HG02973 (cell line): ENCODE measurements at regions not wholly inside any gene's neighbourhood (a gene's known extent, or its start where the extent isn't known, plus 50 kb on each side); places are given as distances from the start of the nearest gene placed in this dataset.
"Not testable (repeated sequence)": the region's sequence is repeated elsewhere in the genome, so short reads cannot be mapped to it uniquely, and the experiment has no call there.

Experiments
- ATAC-seq: cut with Tn5 transposase; IDR thresholded peaks from one replicate; pipeline ENCODE4 v1.9.1; 2021; ENCODE audit warnings: moderate library complexity; ENCODE audit not compliant: unreplicated experiment

- no peak for ATAC-seq
Measured at GRCh38 chr14:55891692-55892091, 226.5 kb upstream of the PELI2 start.

- no peak for ATAC-seq
Measured at GRCh38 chr14:55892906-55893305, 225.3 kb upstream of the PELI2 start.

- no peak for ATAC-seq
Measured at GRCh38 chr14:55893705-55894104, 224.5 kb upstream of the PELI2 start.

GRCh38 chr14:55897031-55897430, 221.2 kb upstream of the PELI2 start:
- no peak for ATAC-seq

GRCh38 chr14:55898938-55899337, 219.3 kb upstream of the PELI2 start:
- ATAC-seq = no peak

DNA sequence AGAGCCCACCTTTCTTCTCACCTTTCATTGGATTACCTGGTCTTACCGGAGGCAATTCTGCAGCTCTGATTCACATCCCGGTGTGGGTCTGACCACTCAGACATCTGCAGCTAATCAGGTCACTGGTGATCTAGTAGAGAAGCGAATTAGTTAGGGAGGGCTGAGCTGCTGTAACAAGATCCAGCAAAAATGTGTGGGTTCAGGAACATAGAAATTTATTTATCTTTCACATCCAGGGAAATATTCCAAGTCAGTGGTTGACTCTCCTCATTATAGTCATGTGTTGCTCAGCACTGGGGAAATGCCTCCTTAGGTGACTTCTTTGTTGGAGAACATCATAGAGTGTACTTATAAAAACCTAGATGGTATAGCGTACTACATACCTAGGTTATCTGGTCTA, 218.7 kb upstream of the PELI2 start:
- no peak for ATAC-seq

- ATAC-seq = no peak
Measured at GRCh38 chr14:55900749-55901148, 217.5 kb upstream of the PELI2 start.

GRCh38 chr14:55901291-55901690, 216.9 kb upstream of the PELI2 start:
- no peak for ATAC-seq

DNA sequence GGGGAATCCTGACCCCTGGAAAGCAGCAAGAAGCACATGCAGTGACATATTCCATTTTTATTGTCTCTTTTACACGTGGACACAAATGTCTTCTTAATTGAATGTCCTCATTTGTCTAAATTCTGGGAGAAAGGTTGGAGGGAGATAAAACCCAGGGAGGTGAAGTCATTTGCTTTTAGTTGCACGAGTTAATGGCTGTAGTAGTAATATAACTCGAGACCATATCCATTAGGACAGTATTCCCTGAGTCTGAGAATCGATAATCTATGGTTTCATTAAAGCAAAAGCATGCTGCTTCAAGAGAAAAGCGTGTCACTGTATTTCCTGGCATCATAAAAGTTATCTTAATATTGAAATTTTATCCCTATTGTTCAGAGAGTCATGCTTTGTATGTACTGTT, 216.0 kb upstream of the PELI2 start:
- no peak for ATAC-seq

GRCh38 chr14:55904086-55904485, 214.1 kb upstream of the PELI2 start:
- ATAC-seq = no peak

GRCh38 chr14:55908106-55908505, 210.1 kb upstream of the PELI2 start:
- no peak for ATAC-seq

DNA sequence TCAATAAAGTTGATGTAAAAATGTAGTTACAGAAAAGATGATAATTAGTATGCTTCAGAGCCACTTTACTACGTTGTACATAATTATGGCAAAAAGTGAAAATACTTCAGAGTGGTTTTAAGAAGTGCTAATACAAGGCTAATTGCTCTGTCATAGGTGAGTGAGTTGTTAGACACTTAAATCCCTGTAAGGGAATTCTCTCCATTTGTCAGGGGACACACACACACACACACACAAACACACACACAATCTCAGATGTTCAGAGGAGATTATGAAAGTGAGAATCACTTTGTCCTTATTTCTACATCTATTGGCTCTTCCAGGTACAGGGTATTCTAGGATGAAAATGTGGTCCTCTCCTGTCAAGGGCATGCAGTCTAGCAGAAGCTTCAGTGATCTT, 208.3 kb upstream of the PELI2 start:
- ATAC-seq = no peak

DNA sequence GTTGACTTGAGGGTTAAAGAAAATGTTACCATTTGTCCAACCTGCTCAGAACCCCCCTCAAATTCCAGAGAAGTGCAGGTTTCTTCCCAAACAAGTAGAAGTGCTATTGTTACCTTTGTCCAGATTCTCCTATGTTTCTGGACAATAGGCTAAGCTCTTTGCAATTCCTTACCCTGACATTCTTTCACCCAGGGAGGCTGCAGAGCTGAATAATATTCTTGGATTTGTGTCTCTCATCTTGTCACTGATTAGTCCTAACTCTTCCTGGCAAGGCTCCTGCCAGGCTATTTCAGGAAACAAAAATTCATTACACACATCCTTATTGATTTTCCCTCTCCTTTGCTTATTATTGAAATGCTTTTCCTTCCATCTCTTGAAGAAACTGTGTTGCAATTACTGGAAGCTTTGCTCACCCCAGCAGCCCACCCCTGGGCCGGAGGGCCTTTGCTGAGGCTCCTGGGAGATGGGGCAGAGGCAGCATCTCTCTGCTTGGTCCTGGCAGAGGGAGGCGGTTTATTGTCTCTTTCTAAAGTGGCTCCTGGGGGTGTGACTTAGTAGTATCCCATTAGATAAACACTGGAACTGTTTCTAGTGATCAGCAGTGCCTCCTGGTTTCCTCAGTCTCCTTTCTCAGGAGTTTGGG, 207.5 kb upstream of the PELI2 start:
- no peak for ATAC-seq

DNA sequence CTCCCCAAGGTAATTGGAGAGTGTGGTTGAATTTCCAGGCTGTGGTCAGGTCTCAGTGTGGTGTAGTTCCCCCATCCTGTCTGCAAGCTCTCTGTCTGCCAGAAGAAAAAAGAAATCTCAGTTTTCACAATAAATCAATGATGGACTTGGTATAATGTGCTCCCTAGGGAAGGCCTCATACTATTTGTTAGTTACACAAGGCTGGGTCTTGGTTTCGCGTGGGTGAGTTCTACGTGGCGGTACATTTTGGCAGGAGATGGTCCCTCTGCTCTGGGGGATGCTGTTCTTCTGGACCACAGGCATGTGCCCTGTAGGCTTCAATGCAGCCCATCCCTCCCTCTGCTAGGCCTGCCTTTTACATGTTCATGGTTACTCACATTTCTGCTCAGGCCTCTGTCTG, 206.4 kb upstream of the PELI2 start:
- no peak for ATAC-seq

GRCh38 chr14:55912344-55912743, 205.9 kb upstream of the PELI2 start:
- no peak for ATAC-seq

- ATAC-seq = no peak
Measured at GRCh38 chr14:55913324-55914025, 204.7 kb upstream of the PELI2 start.

DNA sequence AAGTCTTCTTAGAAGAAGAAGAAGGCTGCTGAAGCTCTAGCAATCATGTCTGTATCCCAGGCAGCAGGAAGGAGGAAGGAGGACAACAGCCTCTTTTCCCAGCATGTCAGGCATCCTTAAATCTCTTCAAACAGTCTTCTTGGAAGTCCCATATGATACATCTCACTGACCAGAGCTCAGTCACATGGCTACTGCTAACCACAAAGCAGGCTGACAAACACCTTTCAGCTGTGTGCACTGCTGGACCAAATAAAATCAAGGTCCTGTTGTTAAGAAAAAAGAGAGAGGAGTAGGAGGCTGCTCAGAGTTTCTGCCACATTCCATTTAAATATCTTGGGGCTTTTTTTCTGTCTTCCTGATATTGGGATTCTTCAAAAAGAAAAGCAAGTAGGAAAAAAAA, 203.4 kb upstream of the PELI2 start:
- no peak for ATAC-seq

GRCh38 chr14:55915456-55915855, 202.8 kb upstream of the PELI2 start:
- no peak for ATAC-seq

DNA sequence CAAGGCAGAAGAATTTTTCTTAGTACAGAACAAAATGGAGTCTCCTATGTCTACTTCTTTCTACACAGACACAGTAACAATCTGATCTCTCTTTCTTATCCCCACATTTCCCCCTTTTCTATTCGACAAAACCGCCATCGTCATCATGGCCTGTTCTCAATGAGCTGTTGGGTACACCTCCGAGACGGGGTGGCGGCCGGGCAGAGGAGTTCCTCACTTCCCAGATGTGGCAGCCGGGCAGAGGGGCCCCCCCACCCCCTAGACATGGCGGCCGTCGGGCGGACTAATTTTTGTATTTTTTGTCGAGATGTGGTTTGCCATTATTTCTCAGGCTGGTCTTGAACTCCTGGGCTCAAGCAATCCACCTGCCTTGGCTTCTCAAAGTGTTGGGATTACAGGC, 198.4 kb upstream of the PELI2 start:
- not testable (repeated sequence) for ATAC-seq

- no peak for ATAC-seq
Measured at GRCh38 chr14:55921511-55921910, 196.7 kb upstream of the PELI2 start.

DNA sequence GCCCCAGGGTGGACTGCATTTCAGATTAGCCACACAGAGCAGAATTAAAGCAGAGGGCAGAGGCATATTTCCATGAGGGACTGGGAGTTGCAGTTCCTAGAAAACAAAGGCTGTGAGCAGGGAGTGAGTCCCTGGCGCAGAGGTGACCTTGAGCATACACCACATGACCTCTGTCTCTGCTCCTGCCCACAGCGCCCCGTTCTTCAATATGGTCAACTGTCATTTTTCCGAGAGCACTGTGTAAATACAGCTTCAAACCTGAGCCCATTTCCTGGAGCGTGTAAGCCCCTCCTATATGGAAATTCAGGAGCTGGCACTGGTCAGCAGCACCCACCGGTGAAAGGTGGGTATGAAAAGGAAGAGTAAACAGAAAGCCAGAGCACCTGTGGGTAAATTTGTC, 192.2 kb upstream of the PELI2 start:
- ATAC-seq = no peak

DNA sequence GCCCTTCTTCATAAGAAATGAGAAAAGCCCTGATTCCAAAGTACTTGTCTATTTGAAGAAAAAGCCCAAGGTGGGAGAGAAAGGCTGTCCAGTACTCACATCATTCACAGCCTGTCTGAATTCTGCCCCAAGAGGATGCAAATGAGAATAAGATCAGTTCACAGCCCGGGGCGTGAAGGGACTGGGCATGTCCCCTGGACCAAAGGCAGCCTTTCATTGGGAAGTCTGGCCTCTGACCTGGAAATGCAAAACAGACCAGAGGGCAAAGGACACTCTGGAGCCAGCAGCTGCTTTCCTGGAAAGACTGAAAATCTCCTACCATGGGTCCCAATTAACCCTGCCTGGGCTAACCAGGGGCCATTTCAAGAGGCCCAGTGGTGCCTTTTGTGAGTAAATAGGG, 191.2 kb upstream of the PELI2 start:
- ATAC-seq = no peak

GRCh38 chr14:55928276-55928675, 189.9 kb upstream of the PELI2 start:
- no peak for ATAC-seq
